Mesenchymal stem cell (in vitro differentiated cells and primary cell): ENCODE measurements at regions not wholly inside any gene's neighbourhood (a gene's known extent, or its start where the extent isn't known, plus 50 kb on each side); places are given as distances from the start of the nearest gene placed in this dataset.

ENCODE experiments used
- DNase-seq: peaks from one replicate; pipeline ENCODE4 v3.0.0-alpha.2; 2013
- H2AFZ ChIP-seq: one replicate; pipeline ENCODE4 v1.6.1; 2013; ENCODE audit warnings: low read depth, mild to moderate bottlenecking, control low read depth, inconsistent platforms, low read length, moderate library complexity
- H2AK5ac ChIP-seq: 2 replicates; pipeline ENCODE4 v1.6.1; 2013; ENCODE audit warnings: low read length, moderate library complexity, mild to moderate bottlenecking, inconsistent platforms; ENCODE audit not compliant: severe bottlenecking
- H2BK120ac ChIP-seq: one replicate; pipeline ENCODE4 v1.6.1; 2013; ENCODE audit warnings: low read depth, mild to moderate bottlenecking, inconsistent platforms, low read length, moderate library complexity
- H2BK12ac ChIP-seq, 2 experiments: one replicate each; pipeline ENCODE4 v1.6.1; 2013; ENCODE audit warnings: inconsistent platforms in 2 of 2, low read length in 2 of 2, mild to moderate bottlenecking in 2 of 2, moderate library complexity in 2 of 2, control low read depth in 1 of 2
- H2BK15ac ChIP-seq: one replicate; pipeline ENCODE4 v1.6.1; 2013; ENCODE audit warnings: mild to moderate bottlenecking, low read depth, inconsistent platforms; ENCODE audit not compliant: poor library complexity, severe bottlenecking
- H2BK5ac ChIP-seq: 2 replicates; pipeline ENCODE4 v1.6.1; 2013; ENCODE audit warnings: low read depth, mild to moderate bottlenecking, low read length, control low read depth, inconsistent platforms; ENCODE audit not compliant: poor library complexity, severe bottlenecking
- H3K14ac ChIP-seq, 2 experiments: one replicate each; pipeline ENCODE4 v1.6.1; 2013; ENCODE audit warnings: inconsistent platforms in 2 of 2, low read length in 2 of 2, control low read depth in 1 of 2, mild to moderate bottlenecking in 1 of 2, moderate library complexity in 1 of 2
- H3K18ac ChIP-seq, 2 experiments: one replicate each; pipeline ENCODE4 v1.6.1; 2013; ENCODE audit warnings: inconsistent platforms in 2 of 2, low read length in 2 of 2, control low read depth in 1 of 2, low read depth in 1 of 2, mild to moderate bottlenecking in 1 of 2
- H3K23ac ChIP-seq, 2 experiments: one replicate each; pipeline ENCODE4 v1.6.1; 2013; ENCODE audit warnings: inconsistent platforms in 2 of 2, low read length in 2 of 2, mild to moderate bottlenecking in 2 of 2, moderate library complexity in 2 of 2, control low read depth in 1 of 2
- H3K27ac ChIP-seq: 2 replicates; pipeline ENCODE4 v1.5.1; 2013; ENCODE audit warnings: mild to moderate bottlenecking, moderate library complexity, low read length, control low read depth, inconsistent platforms; ENCODE audit not compliant: poor library complexity, severe bottlenecking
- H3K27me3 ChIP-seq, 2 experiments: 2 replicates each; pipeline versions ENCODE4 v1.6.1 to v1.7.0; 2013; ENCODE audit warnings: low read length in 2 of 2, mild to moderate bottlenecking in 2 of 2, moderate library complexity in 2 of 2, control low read depth in 1 of 2, inconsistent platforms in 1 of 2; ENCODE audit not compliant: control insufficient read depth in 1 of 2, insufficient read depth in 1 of 2
- H3K36me3 ChIP-seq, 2 experiments: 2 replicates each; pipeline versions ENCODE4 v1.6.1 to v1.7.0; 2013; ENCODE audit warnings: low read length in 2 of 2, control low read depth in 1 of 2, inconsistent platforms in 1 of 2, low read depth in 1 of 2, mild to moderate bottlenecking in 1 of 2; ENCODE audit not compliant: insufficient read depth in 2 of 2, control insufficient read depth in 1 of 2
- H3K4ac ChIP-seq, 2 experiments: one replicate each; pipeline ENCODE4 v1.6.1; 2013; ENCODE audit warnings: inconsistent platforms in 2 of 2, low read length in 2 of 2, mild to moderate bottlenecking in 2 of 2, moderate library complexity in 2 of 2, control low read depth in 1 of 2, low read depth in 1 of 2
- H3K4me1 ChIP-seq: 2 replicates; pipeline ENCODE4 v1.6.1; 2013; ENCODE audit warnings: low read depth, low read length, control low read depth; ENCODE audit not compliant: control insufficient read depth, insufficient read depth
- H3K4me2 ChIP-seq: 2 replicates; pipeline ENCODE4 v1.6.1; 2013; ENCODE audit warnings: low read length, mild to moderate bottlenecking, inconsistent platforms; ENCODE audit not compliant: poor library complexity, severe bottlenecking
- H3K4me3 ChIP-seq, 2 experiments: 2 replicates each; pipeline versions ENCODE4 v1.5.1 to v1.7.0; 2013; ENCODE audit warnings: low read length in 2 of 2, mild to moderate bottlenecking in 2 of 2, control low read depth in 1 of 2, low read depth in 1 of 2; ENCODE audit not compliant: insufficient read depth in 1 of 2
- H3K79me1 ChIP-seq: replicated peaks from 2 replicates; pipeline ENCODE4 v1.6.1; 2013; ENCODE audit warnings: mild to moderate bottlenecking, control low read depth, low read length, inconsistent platforms; ENCODE audit not compliant: poor library complexity, severe bottlenecking
- H3K9ac ChIP-seq: 2 replicates; pipeline ENCODE4 v1.7.0; 2013; ENCODE audit warnings: mild to moderate bottlenecking, low read length, moderate library complexity
- H3K9me3 ChIP-seq: 2 replicates; pipeline ENCODE4 v1.7.0; 2013; ENCODE audit warnings: mild to moderate bottlenecking, low read length; ENCODE audit not compliant: control insufficient read depth
- H4K8ac ChIP-seq: one replicate; pipeline ENCODE4 v1.6.1; 2013; ENCODE audit warnings: inconsistent platforms, mild to moderate bottlenecking, low read length, moderate library complexity
- H4K91ac ChIP-seq: one replicate; pipeline ENCODE4 v1.6.1; 2013; ENCODE audit warnings: mild to moderate bottlenecking, low read length, inconsistent platforms
- WGBS: methylation state at CpG from one replicate; pipeline ENCODE4 v1.1.7; 2013; ENCODE audit warnings: mixed read lengths; 5-methylcytosine and 5-hydroxymethylcytosine counted together

GRCh38 chr5:57696825-57697570, 214.4 kb upstream of the ACTBL2 start:
- no peak overlapping the region for H3K14ac ChIP-seq
- WGBS, result 98% methylated on average over 2 of the region's 4 CpGs

DNA sequence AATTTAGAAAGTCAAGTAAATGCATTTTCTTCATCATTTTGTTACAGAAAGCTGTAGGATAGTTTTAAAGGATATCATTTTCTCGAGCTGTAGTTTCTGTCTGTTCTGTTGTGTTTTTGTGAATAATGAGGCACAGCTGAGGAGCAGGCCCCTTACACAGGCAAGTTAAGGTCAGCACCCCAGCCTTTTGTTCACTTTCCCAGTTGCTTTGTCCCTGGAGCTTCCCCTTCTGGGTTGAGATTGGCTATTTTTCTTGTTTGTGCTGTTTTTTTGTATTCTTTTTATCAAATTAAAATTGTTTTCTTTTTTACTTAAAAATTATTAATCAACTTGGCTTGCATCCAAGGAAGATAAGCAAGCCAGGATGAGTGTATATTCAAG, 213.8 kb upstream of the ACTBL2 start:
- 80% methylated on average over 1 of the region's 1 CpG for WGBS
- H3K23ac ChIP-seq, result no peak overlapping the region
- no peak overlapping the region for H3K18ac ChIP-seq
- H2BK120ac ChIP-seq, result no peak overlapping the region
- H3K27me3 ChIP-seq, result no peaks in the 10 kb centered on the region
- H4K8ac ChIP-seq, result no peak overlapping the region
- H3K9ac ChIP-seq, result no peak overlapping the region
- DNase-seq, result no peak
- H3K4me1 ChIP-seq, result peaks cover 2% of the 10 kb centered on the region
- no peak overlapping the region for H4K91ac ChIP-seq
- no peak overlapping the region for H3K4me3 ChIP-seq
- H3K36me3 ChIP-seq, result no peaks in the 10 kb centered on the region
- H3K27ac ChIP-seq, result no peak overlapping the region
- no peak overlapping the region for H2BK15ac ChIP-seq
- H2AFZ ChIP-seq, result no peak overlapping the region
- no peak overlapping the region for H3K4me2 ChIP-seq
- no peak overlapping the region for H3K4ac ChIP-seq
- H3K9me3 ChIP-seq, result no peaks in the 10 kb centered on the region
- no peak overlapping the region for H2AK5ac ChIP-seq
- H2BK12ac ChIP-seq, result no peak overlapping the region
- no peak overlapping the region for H3K14ac ChIP-seq
- no peaks in the 10 kb centered on the region for H3K79me1 ChIP-seq
- no peak overlapping the region for H2BK5ac ChIP-seq

More at GRCh38 chr5:57696825-57697570, 214.4 kb upstream of the ACTBL2 start:
- H2BK12ac ChIP-seq, result peak overlapping the region in 1 of 2 experiments; percentile 59
- no peak overlapping the region for H4K91ac ChIP-seq
- H3K9me3 ChIP-seq, result no peaks in the 10 kb centered on the region
- H2BK120ac ChIP-seq, result no peak overlapping the region
- peak overlapping the region; percentile 28 for H3K9ac ChIP-seq
- no peak overlapping the region for H2BK15ac ChIP-seq
- no peaks in the 10 kb centered on the region for H3K79me1 ChIP-seq
- H3K4me3 ChIP-seq, result no peak overlapping the region
- H3K4ac ChIP-seq, result peak overlapping the region in 1 of 2 experiments; percentile 54
- peaks cover 2% of the 10 kb centered on the region for H3K4me1 ChIP-seq
- H2AK5ac ChIP-seq, result no peak overlapping the region
- no peak overlapping the region for H4K8ac ChIP-seq
- no peak overlapping the region for H3K4me2 ChIP-seq
- no peak overlapping the region for H3K27ac ChIP-seq
- no peak overlapping the region for H2AFZ ChIP-seq
- H3K23ac ChIP-seq, result no peak overlapping the region
- peak overlapping the region in 1 of 2 experiments; percentile 5 for H3K18ac ChIP-seq
- no peak for DNase-seq
- H3K36me3 ChIP-seq, result no peaks in the 10 kb centered on the region
- H3K27me3 ChIP-seq, result no peaks in the 10 kb centered on the region
- no peak overlapping the region for H2BK5ac ChIP-seq

GRCh38 chr5:57695706-57696388, 213.2 kb upstream of the ACTBL2 start:
- H2BK15ac ChIP-seq, result peak overlapping the region; percentile 36
- 98% methylated on average over 4 of the region's 4 CpGs for WGBS
- peak overlapping the region in 1 of 2 experiments; percentile 35 for H2BK12ac ChIP-seq
- no peaks in the 10 kb centered on the region for H3K27me3 ChIP-seq
- H4K8ac ChIP-seq, result no peak overlapping the region
- peaks cover 2% of the 10 kb centered on the region for H3K4me1 ChIP-seq
- H3K36me3 ChIP-seq, result no peaks in the 10 kb centered on the region
- no peak overlapping the region for H3K23ac ChIP-seq
- peak overlapping the region; percentile 45 for H2BK120ac ChIP-seq
- peak overlapping the region; percentile 28 to 37 for H3K18ac ChIP-seq
- no peak for DNase-seq
- H3K9me3 ChIP-seq, result no peaks in the 10 kb centered on the region
- no peak overlapping the region for H2AFZ ChIP-seq
- no peak overlapping the region for H3K4me2 ChIP-seq
- no peak overlapping the region for H3K4me3 ChIP-seq
- H3K9ac ChIP-seq, result no peak overlapping the region
- H2AK5ac ChIP-seq, result peak overlapping the region; percentile 68
- H3K27ac ChIP-seq, result no peak overlapping the region
- H3K14ac ChIP-seq, result no peak overlapping the region
- H4K91ac ChIP-seq, result no peak overlapping the region
- no peak overlapping the region for H2BK5ac ChIP-seq
- H3K4ac ChIP-seq, result peak overlapping the region in 1 of 2 experiments; percentile 40
- H3K79me1 ChIP-seq, result no peaks in the 10 kb centered on the region

DNA sequence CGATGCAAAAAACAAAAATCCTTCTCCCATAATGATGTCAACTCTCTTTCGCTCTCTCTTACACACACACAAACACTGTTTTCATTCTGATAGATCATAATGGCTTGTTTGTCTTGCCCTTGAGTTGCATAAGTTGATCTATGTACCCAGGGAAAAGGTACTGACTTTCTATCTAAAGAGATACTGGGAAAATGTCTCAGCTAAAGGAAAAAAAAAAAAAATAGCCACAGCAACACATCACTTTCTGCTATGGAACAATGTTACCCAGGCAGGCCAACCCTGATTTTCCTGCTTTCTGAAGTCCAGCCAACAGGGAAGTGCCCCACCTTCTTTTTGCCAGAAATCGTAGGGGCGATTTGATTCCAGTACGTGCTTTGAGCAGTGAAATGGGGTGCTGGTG, 212.6 kb upstream of the ACTBL2 start:
- peak overlapping the region in 1 of 2 experiments; percentile 40 for H3K4ac ChIP-seq
- H3K4me3 ChIP-seq, result no peak overlapping the region
- peaks cover 2% of the 10 kb centered on the region for H3K4me1 ChIP-seq
- H2BK15ac ChIP-seq, result peak overlapping the region; percentile 36
- H2BK12ac ChIP-seq, result no peak overlapping the region
- no peak overlapping the region for H3K14ac ChIP-seq
- no peak overlapping the region for H4K8ac ChIP-seq
- H3K18ac ChIP-seq, result peak overlapping the region in 1 of 2 experiments; percentile 37
- no peaks in the 10 kb centered on the region for H3K36me3 ChIP-seq
- H4K91ac ChIP-seq, result no peak overlapping the region
- WGBS, result 100% methylated on average over 5 of the region's 5 CpGs
- no peak overlapping the region for H2BK5ac ChIP-seq
- H3K27ac ChIP-seq, result no peak overlapping the region
- H3K4me2 ChIP-seq, result no peak overlapping the region
- H2AFZ ChIP-seq, result no peak overlapping the region
- H2BK120ac ChIP-seq, result peak overlapping the region; percentile 45
- H2AK5ac ChIP-seq, result peak overlapping the region; percentile 68
- no peak overlapping the region for H3K23ac ChIP-seq
- no peaks in the 10 kb centered on the region for H3K27me3 ChIP-seq
- no peak overlapping the region for H3K9ac ChIP-seq
- no peak for DNase-seq
- no peaks in the 10 kb centered on the region for H3K79me1 ChIP-seq
- H3K9me3 ChIP-seq, result no peaks in the 10 kb centered on the region
